B cell (primary cell): ENCODE measurements at regions not wholly inside any gene's neighbourhood (a gene's known extent, or its start where the extent isn't known, plus 50 kb on each side); places are given as distances from the start of the nearest gene placed in this dataset.

Source experiments
- ATAC-seq: fragments of 200-7000 bp; cut with Tn5 transposase; one replicate; pipeline ENCODE4 v1.10.0; 2021; ENCODE audit warnings: low read depth, mild to moderate bottlenecking, moderate number of reproducible peaks, moderate library complexity
- CTCF ChIA-PET: fragments of 350-600 bp; sonication (Branson Sonifier 250); formaldehyde crosslinking; loops from one replicate; lab custom pipeline; 2021; ENCODE audit warnings: antibody characterized with exemption, inconsistent platforms; lab: Charles Lee
- POLR2A ChIA-PET: fragments of 350-600 bp; sonication (Branson Sonifier 250); formaldehyde crosslinking; loops from one replicate; lab custom pipeline; 2021; ENCODE audit warnings: antibody characterized with exemption; lab: Charles Lee
- DNase-seq: peaks from one replicate; pipeline ENCODE4 v3.0.0; 2013
- H2AFZ ChIP-seq: 2 replicates; pipeline ENCODE4 v1.6.1; 2012; ENCODE audit warnings: mild to moderate bottlenecking, low read depth, low read length; ENCODE audit not compliant: insufficient read depth, poor library complexity, severe bottlenecking
- H3K27ac ChIP-seq, 2 donors: 1 replicate in 1 of 2; 2 replicates in 1 of 2; pipeline ENCODE4 v1.5.1; 2012 to 2013; ENCODE audit warnings: low read length in 2 of 2, mild to moderate bottlenecking in 2 of 2, moderate library complexity in 1 of 2
- H3K27me3 ChIP-seq, 4 experiments: fragments of 200-600 bp in 1 of 4; sonication (generic) in 1 of 4; replicated peaks in 1 of 4; 1 replicate in 2 of 4; 2 replicates in 2 of 4; pipeline versions ENCODE4 v1.6.1 to v1.7.0; 2013 to 2016; ENCODE audit warnings: low read length in 3 of 4, mild to moderate bottlenecking in 2 of 4, mixed read lengths in 1 of 4, moderate library complexity in 1 of 4; ENCODE audit not compliant: insufficient read depth in 4 of 4, control insufficient read depth in 3 of 4; ENCODE audit errors: control extremely low read depth in 1 of 4
- H3K36me3 ChIP-seq, 2 experiments: replicated peaks in 1 of 2; 1 replicate in 1 of 2; 2 replicates in 1 of 2; pipeline versions ENCODE4 v1.6.1 to v1.7.1; 2013; ENCODE audit warnings: low read length in 1 of 2; ENCODE audit not compliant: insufficient read depth in 2 of 2, control insufficient read depth in 1 of 2; ENCODE audit errors: control extremely low read depth in 1 of 2, extremely low read depth in 1 of 2
- H3K4me1 ChIP-seq, 2 donors: fragments of 200-600 bp in 1 of 2; sonication (generic) in 1 of 2; 1 replicate in 1 of 2; 2 replicates in 1 of 2; pipeline versions ENCODE4 v1.5.1 to v1.6.1; 2013 to 2017; ENCODE audit warnings: low read length in 2 of 2; ENCODE audit not compliant: control insufficient read depth in 2 of 2, insufficient read depth in 2 of 2
- H3K4me2 ChIP-seq: replicated peaks from 2 replicates; pipeline ENCODE3; 2012; ENCODE audit warnings: mild to moderate bottlenecking, low read depth, low read length; ENCODE audit not compliant: poor library complexity, severe bottlenecking
- H3K4me3 ChIP-seq, 5 experiments: fragments of 200-600 bp in 1 of 5; sonication (generic) in 1 of 5; 1 replicate in 3 of 5; 2 replicates in 2 of 5; pipeline versions ENCODE4 v1.5.1 to v1.7.0; 2011 to 2016; ENCODE audit warnings: low read length in 4 of 5, mild to moderate bottlenecking in 4 of 5, low read depth in 2 of 5, control low read depth in 1 of 5, moderate library complexity in 1 of 5; ENCODE audit not compliant: insufficient read depth in 1 of 5; ENCODE audit errors: control extremely low read depth in 1 of 5, extremely low read depth in 1 of 5
- H3K79me2 ChIP-seq: fragments of 200-600 bp; sonication (generic); one replicate; pipeline ENCODE4 v1.6.0; 2016; ENCODE audit warnings: low read length; ENCODE audit not compliant: control insufficient read depth, insufficient read depth
- H3K9ac ChIP-seq: fragments of 200-600 bp; sonication (generic); 2 replicates; pipeline ENCODE4 v1.6.1; 2017; ENCODE audit warnings: mild to moderate bottlenecking, low read length, moderate library complexity
- H3K9me3 ChIP-seq, 3 donors: one replicate each; pipeline versions ENCODE4 v1.6.1 to v1.7.1; 2013; ENCODE audit warnings: low read length in 2 of 3; ENCODE audit not compliant: control insufficient read depth in 2 of 3, insufficient read depth in 1 of 3; ENCODE audit errors: control extremely low read depth in 1 of 3
- H4K20me1 ChIP-seq: 2 replicates; pipeline ENCODE4 v1.6.0; 2012; ENCODE audit warnings: mild to moderate bottlenecking, low read length; ENCODE audit not compliant: insufficient read depth, control insufficient read depth, poor library complexity, severe bottlenecking
- H3K27ac Mint-ChIP-seq: one replicate; pipeline ENCODE4 v1.8.0; 2021; ENCODE audit warnings: mixed read lengths
- H3K27me3 Mint-ChIP-seq: one replicate; pipeline ENCODE4 v1.8.0; 2021; ENCODE audit warnings: mixed read lengths
- H3K4me1 Mint-ChIP-seq: one replicate; pipeline ENCODE4 v1.8.0; 2021; ENCODE audit warnings: mixed read lengths
- H3K4me3 Mint-ChIP-seq: one replicate; pipeline ENCODE4 v1.8.0; 2021; ENCODE audit warnings: mixed read lengths
- H3K9me3 Mint-ChIP-seq: one replicate; pipeline ENCODE4 v1.8.0; 2022; ENCODE audit warnings: mixed read lengths; ENCODE audit not compliant: insufficient read depth
- EZH2 ChIP-seq: IDR thresholded peaks from 2 replicates; pipeline ENCODE4 v1.6.1; 2012; ENCODE audit warnings: borderline replicate concordance, low read depth, mild to moderate bottlenecking, moderate library complexity, low read length; ENCODE audit not compliant: insufficient read depth, poor library complexity, severe bottlenecking
- WGBS: methylation state at CpG from one replicate; pipeline ENCODE4 v1.1.5; 2013; ENCODE audit warnings: missing lambda C conversion rate; ENCODE audit not compliant: insufficient coverage; 5-methylcytosine and 5-hydroxymethylcytosine counted together
- intact Hi-C: fragments of 100-400 bp; cut with micrococcal nuclease; formaldehyde crosslinking; loops from one replicate; pipeline ENCODE4 v1.10.0; 2022
- TF ChIP-seq, protein P1 (sequence below): fragments of 200-600 bp; IDR thresholded peaks from one replicate; pipeline ENCODE4 v1.8.0; 2022; ENCODE audit warnings: antibody characterized with exemption, mild to moderate bottlenecking

DNA sequence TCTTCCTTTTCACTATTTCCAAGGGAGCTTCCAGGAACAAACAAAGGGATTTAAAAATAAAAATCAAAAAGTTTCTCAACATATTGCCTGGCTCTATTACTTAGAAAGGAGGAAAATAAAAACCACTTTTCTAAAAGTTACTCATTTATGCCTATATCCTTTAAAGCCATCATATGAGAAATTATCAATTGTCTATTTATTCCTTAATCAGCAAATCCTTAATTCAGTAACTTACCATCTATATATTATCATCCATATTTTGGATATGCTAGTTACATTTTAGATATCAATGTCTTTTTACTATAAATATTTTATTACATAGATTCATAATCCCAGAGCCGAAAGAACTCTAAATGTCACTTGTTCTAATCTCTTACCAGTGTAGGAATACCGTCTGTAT lies 481.5 kb upstream of the ANO5 start:
- H3K4me1 Mint-ChIP-seq: no peaks in the 10 kb centered on the region
- H3K79me2 ChIP-seq: no peaks in the 10 kb centered on the region
- H3K9me3 Mint-ChIP-seq: peaks cover 5% of the 10 kb centered on the region
- H3K4me1 ChIP-seq: no peaks in the 10 kb centered on the region
- no peaks in the 10 kb centered on the region for H4K20me1 ChIP-seq
- no peak overlapping the region for H3K27ac ChIP-seq
- ATAC-seq: no peak
- H3K36me3 ChIP-seq: no peaks in the 10 kb centered on the region
- intact Hi-C loops: no loop called here
- H3K27ac Mint-ChIP-seq: no peak overlapping the region
- H3K9me3 ChIP-seq: no peaks in the 10 kb centered on the region
- H3K4me2 ChIP-seq: no peak overlapping the region
- CTCF ChIA-PET: no interaction called here
- no peak for TF ChIP-seq EZH2
- TF ChIP-seq, protein P1, sequence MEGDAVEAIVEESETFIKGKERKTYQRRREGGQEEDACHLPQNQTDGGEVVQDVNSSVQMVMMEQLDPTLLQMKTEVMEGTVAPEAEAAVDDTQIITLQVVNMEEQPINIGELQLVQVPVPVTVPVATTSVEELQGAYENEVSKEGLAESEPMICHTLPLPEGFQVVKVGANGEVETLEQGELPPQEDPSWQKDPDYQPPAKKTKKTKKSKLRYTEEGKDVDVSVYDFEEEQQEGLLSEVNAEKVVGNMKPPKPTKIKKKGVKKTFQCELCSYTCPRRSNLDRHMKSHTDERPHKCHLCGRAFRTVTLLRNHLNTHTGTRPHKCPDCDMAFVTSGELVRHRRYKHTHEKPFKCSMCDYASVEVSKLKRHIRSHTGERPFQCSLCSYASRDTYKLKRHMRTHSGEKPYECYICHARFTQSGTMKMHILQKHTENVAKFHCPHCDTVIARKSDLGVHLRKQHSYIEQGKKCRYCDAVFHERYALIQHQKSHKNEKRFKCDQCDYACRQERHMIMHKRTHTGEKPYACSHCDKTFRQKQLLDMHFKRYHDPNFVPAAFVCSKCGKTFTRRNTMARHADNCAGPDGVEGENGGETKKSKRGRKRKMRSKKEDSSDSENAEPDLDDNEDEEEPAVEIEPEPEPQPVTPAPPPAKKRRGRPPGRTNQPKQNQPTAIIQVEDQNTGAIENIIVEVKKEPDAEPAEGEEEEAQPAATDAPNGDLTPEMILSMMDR: no peak
- no peak for DNase-seq
- POLR2A ChIA-PET: no interaction called here
- no peaks in the 10 kb centered on the region for H3K27me3 Mint-ChIP-seq
- no peak overlapping the region for H2AFZ ChIP-seq
- no peak overlapping the region for H3K4me3 ChIP-seq
- H3K4me3 Mint-ChIP-seq: no peak overlapping the region
- H3K27me3 ChIP-seq: no peaks in the 10 kb centered on the region
- no peak overlapping the region for H3K9ac ChIP-seq
- WGBS: 63% methylated on average over 2 of the region's 2 CpGs

DNA sequence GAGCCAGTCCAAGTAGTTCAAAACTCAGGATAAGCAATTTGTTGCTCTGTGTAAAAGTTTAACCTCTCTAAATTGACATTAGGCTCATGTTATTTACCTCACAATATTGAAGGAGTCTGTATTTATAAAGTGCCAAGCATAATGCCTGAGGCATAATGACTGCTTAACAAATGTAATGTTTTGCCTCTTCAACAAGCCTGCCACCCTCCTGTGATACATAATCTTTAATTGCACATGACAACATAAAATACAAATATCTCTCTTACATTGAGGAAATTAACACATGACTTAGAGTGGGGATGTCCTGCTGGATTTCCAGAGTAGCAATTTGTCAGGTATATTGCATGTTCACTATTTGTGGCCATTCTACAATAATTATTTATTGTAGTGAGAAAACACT lies 469.2 kb upstream of the ANO5 start:
- no peak overlapping the region for H3K4me3 Mint-ChIP-seq
- ChIA-PET CTCF (no interaction called here), POLR2A (no interaction called here)
- Histone ChIP-seq H2AFZ (no peak overlapping the region), H3K4me2 (no peak overlapping the region), H3K79me2 (no peaks in the 10 kb centered on the region), H3K36me3 (no peaks in the 10 kb centered on the region), H3K9ac (no peak overlapping the region), H3K4me1 (no peaks in the 10 kb centered on the region), H4K20me1 (no peaks in the 10 kb centered on the region), H3K9me3 (no peaks in the 10 kb centered on the region), H3K27me3 (no peaks in the 10 kb centered on the region), H3K27ac (no peak overlapping the region), H3K4me3 (no peak overlapping the region)
- H3K27me3 Mint-ChIP-seq: no peaks in the 10 kb centered on the region
- intact Hi-C loops: no loop called here
- no peak for ATAC-seq
- no peak for DNase-seq
- no peak overlapping the region for H3K27ac Mint-ChIP-seq
- no peaks in the 10 kb centered on the region for H3K4me1 Mint-ChIP-seq
- TF ChIP-seq, protein P1: no peak
- TF ChIP-seq EZH2: no peak
- peaks cover 5% of the 10 kb centered on the region for H3K9me3 Mint-ChIP-seq
